Inflammatory macrophage treated with lipopolysaccharide for 4 hours (primary cell): ENCODE measurements at regions not wholly inside any gene's neighbourhood (a gene's known extent, or its start where the extent isn't known, plus 50 kb on each side); places are given as distances from the start of the nearest gene placed in this dataset.

Experiments used
- DNase-seq: peaks from one replicate; pipeline ENCODE4 v3.0.0-alpha.2; 2020

DNA sequence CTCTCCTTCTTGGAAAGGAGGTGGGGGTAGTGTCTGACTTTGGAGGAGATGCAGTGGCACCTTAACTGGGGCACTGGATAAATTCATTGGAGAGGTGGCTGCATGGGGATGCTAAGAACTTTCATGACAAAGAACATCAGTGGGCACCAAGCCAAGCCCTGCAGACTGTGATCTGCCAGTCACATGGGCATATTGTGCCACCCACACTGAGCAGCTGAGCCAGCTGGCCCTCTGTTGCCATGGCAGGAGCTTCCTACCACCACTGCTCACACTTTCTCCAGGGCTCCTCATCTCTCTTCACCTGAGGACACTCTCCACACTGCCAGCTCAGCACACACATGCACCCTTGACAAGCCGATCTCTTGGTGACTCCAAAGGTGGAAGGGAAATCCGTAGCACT lies 715.6 kb downstream of the QKI start:
- DNase-seq = no peak

GRCh38 chr6:164129218-164129617 lies 714.7 kb downstream of the QKI start:
- no peak for DNase-seq

GRCh38 chr6:164128101-164128500 lies 713.6 kb downstream of the QKI start:
- DNase-seq = no peak

DNA sequence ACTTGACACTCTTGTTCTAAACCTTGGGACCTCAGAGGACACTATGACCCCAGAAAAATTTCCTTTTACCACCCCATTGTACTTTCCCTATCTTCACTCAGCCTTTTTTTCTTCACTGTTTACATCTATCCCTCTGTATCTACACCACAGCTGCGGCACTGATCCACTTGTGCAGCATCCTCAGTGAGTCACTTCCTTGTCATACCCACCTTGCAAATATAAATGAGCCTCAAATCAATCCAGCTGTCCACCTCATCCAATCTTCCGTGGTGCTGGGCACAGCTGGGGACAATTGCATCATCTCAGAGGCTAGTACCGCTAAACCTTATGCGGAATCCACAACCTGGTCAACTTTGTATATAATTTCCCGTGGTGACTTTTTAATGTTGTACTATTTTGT lies 710.5 kb downstream of the QKI start:
- DNase-seq = no peak

GRCh38 chr6:164124473-164124872 lies 710.0 kb downstream of the QKI start:
- no peak for DNase-seq

GRCh38 chr6:164122109-164122508 lies 707.6 kb downstream of the QKI start:
- DNase-seq = no peak

DNA sequence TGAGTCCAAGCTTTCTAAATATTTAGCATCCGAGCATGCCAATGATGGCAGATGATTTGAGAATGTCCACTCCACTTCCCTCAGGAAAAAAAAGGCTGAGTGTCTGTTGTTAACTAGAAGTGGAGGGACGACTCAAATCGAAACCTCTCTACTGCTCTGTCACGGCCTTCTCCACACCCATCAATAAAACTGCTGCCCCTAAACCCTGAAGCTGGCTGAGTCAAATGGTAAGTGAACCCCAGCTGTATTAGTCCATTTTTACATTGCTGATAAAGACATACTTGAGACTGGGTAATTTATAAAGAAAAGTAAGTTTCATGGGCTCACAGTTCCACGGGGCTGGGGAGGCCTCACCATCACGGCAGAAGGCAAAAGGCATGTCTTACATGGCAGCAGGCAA lies 707.0 kb downstream of the QKI start:
- no peak for DNase-seq

- DNase-seq = no peak
Observed at GRCh38 chr6:164114651-164115050, 700.1 kb downstream of the QKI start.

- peak; percentile 30 for DNase-seq
Observed at GRCh38 chr6:164114051-164114450, 699.5 kb downstream of the QKI start.

GRCh38 chr6:164113637-164114036 lies 699.1 kb downstream of the QKI start:
- DNase-seq = no peak

DNA sequence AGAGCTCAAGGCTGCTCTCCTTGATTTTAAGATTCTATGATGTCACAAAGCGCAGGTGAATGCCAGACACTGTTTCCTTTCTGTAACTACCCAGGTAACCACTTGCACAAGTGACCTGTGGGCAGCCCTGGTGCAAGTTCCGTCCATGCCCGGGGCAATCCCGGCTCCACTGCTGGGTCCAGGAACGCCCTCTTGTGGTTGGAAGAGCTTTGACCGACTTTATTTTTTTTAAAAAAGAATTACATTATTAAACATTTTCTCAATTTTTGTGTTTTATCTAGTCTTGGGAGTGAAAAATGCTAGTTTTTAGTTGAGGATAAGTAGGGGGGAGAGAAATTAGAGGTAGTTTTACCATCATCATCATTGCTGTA lies 695.2 kb downstream of the QKI start:
- peak; percentile 20 for DNase-seq

GRCh38 chr6:164108869-164109769 lies 694.6 kb downstream of the QKI start:
- peak; percentile 91 for DNase-seq

DNA sequence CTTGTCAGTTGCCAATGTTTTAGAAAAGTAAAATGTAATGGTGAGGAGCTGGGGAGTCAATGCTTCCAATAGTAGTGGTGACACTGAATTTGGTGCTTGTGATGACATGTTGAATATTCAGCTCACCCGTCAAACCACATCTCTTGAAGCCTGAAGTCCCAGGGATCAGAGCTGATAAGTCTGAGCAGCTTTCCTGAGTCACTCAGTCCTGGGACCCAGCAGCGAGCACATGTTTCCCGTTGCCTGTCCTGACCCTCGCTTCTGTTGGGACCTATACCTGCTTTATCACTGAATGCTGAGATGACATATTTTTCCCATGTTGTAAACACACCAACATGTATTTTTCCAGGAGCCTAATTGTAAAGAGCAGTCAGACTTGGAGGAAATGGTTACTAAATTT lies 693.6 kb downstream of the QKI start:
- DNase-seq = no peak

DNA sequence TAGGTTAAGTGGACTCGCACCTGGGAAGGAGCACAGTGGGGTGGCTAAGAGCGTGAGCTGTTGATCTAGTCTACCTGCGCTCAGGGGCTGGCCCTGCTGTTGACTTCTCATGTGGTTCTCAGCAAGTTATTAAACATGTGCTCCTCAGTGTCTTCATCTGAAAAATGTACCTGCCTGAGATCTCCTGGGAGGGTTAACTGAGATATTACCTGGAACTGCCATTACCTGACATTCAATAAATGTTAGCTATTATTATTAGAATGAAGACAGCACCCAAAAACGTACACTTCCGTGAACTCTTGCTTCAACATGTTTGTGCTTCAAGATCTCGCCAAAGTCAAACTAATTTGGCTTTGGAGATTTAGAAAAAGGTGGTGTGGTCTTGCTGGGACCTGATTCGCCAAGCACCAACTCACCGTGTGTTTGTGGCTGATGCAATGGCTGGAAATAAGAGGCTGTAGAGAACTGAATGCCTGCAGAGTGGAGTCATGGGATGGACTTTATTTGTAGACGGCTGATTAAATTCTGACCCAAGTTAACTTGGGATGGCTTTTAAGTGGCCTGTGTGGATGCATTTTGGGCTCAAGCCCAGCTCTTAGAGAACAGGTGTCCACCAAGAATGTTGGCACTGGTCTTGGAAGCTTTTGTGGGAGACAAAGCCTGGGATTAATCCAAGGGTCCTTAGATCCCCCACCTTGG lies 692.9 kb downstream of the QKI start:
- no peak for DNase-seq

- no peak for DNase-seq
Observed at GRCh38 chr6:164106345-164106769, 691.8 kb downstream of the QKI start.

- DNase-seq = no peak
Observed at GRCh38 chr6:164105705-164106104, 691.2 kb downstream of the QKI start.

DNA sequence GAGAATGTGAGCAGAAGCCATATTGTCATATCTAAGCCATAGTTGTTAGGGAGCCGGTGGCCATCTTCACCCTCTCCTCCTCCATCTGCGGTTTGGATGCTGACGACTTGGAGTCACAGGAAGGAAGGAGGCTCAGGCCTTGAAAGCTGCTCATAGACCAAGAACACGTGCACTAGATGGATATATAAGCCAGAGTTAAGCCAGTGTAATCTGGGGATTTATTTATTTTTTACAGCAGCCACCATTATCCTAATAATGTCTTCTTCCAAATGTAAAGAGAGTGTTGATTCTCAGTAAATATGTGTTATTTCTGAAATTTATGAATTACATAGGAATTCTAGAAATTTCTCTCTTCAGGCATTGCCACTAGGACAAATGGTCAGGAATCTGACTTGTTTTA lies 689.9 kb downstream of the QKI start:
- DNase-seq = no peak

DNA sequence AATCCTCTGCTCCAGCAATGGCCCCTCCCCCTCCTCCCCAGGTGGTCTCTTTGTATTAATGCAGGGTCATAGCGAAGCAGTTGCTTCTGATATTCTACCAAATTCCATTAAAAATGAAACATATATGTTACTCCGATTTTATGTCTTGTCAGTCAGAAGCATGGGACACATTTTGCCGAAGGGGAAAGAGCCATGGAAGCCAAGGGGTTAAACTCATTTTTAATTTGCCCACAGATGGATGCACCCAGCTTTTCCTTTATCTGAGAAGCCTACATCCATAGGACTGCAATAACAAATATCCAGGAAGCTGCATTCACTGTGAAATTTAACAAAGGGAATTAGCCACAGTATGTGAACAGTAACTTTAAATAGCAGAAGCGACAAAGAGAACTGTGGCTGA lies 688.2 kb downstream of the QKI start:
- DNase-seq = no peak

DNA sequence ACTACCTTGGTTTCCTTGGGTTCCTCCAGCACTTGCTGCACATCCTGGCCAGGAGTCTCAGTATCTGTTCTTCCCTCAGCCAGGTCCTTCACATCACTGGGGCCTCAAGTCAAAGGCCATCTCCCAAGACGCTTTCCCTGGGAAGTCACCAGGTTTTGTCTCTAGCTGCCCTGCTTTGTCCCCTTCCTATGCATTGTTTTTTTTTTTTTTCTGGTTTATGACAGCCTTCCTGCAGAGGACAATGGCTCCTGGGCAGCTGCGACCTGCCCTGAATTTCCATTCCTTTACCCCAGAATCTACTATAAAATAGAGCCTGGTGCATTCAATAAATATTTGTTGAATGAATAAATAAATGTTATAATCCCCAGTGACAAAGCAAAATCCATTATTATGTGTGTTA lies 687.3 kb downstream of the QKI start:
- no peak for DNase-seq

- no peak for DNase-seq
Observed at GRCh38 chr6:164099269-164099865, 684.8 kb downstream of the QKI start.

GRCh38 chr6:164098857-164099267 lies 684.3 kb downstream of the QKI start:
- DNase-seq = no peak

DNA sequence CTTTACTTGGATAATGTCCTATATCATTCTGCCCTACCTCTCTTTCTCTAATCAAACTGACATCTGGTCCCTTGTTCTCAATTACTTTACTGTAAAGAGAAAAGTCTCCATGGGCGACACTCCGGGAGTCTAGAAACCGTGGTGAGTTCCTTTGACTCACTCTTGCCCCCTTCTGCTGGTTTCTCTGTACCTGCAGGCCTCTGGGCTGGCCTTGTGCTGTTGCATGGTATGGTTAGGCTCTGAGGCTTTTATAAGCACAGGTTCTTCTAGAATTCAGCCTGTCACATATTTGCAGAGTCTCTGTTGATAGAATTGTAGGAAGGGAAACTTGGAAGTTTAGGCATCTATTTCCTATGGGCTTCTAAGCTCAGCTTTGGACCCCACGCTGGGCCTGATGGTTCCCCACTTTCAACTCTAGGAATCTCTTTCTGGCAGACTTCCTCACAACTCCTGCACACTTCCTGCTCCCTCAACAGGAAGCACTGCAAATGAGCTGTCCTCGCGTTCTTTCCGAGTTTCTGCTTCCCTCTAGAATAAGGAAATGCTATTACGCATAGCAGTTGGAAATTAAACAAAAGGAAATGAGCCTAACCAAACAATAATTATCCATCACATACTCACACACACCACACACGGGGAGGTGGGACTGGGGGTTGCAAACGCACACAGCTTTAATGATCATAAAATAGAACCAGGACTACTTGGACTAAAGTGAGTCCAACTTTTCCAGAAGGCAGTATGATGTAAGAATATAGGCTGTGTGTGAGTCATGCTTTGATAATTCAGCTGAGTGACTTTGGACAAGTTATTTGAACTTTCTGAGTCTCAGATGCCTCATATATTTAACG lies 683.3 kb downstream of the QKI start:
- DNase-seq = peak; percentile 12

DNA sequence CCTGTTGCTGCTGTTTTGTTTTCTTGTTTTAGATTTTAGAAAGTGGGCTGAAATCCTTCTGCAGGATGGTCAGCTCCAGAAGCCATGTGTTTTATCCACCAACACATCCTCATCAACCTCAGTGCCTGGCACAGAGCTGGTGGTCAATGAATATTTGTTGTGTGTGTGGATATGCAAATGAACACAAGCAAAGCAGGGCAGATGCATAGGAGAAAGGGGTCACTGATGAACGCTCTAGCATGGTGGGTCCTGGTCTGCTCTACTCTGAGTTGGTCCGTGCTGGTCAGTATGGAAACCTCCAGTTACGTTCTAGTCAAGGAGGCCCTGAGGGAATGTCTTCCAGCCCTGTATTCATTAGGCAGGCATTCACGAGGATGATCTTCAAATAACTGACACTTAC lies 682.5 kb downstream of the QKI start:
- DNase-seq = no peak
